ENCODE measurements at regions not wholly inside any gene's neighbourhood (a gene's known extent, or its start where the extent isn't known, plus 50 kb on each side); places are given as distances from the start of the nearest gene placed in this dataset.
A peak's percentile ranks its signal among the peaks of the same experiment; 100 is the strongest.
"Not testable (repeated sequence)": the region's sequence is repeated elsewhere in the genome, so short reads cannot be mapped to it uniquely, and the experiment has no call there.

DNA sequence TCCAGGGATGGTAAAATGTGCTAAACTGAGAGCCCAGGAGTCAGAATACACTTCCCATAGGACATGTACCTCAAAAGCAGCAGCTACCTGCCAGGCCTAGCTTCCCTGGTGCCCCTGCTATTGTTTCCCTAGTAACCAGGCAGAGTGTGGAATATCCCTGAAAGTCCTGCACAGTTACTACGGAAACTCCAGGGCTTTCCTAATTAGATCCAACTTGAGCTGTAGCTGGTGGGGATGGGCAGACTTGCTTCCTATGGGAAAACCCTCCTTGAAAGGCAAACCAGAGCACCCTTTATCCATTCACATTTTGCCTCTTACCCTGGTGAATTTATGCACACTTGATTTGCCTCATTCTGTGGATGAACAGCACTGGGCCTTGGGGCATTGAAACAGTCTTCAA is 559.9 kb upstream of the PBX1 start:
- TF ChIP-seq, protein P1, sequence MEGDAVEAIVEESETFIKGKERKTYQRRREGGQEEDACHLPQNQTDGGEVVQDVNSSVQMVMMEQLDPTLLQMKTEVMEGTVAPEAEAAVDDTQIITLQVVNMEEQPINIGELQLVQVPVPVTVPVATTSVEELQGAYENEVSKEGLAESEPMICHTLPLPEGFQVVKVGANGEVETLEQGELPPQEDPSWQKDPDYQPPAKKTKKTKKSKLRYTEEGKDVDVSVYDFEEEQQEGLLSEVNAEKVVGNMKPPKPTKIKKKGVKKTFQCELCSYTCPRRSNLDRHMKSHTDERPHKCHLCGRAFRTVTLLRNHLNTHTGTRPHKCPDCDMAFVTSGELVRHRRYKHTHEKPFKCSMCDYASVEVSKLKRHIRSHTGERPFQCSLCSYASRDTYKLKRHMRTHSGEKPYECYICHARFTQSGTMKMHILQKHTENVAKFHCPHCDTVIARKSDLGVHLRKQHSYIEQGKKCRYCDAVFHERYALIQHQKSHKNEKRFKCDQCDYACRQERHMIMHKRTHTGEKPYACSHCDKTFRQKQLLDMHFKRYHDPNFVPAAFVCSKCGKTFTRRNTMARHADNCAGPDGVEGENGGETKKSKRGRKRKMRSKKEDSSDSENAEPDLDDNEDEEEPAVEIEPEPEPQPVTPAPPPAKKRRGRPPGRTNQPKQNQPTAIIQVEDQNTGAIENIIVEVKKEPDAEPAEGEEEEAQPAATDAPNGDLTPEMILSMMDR (IDR thresholded peaks at IDR 0.05; ENCODE audit: borderline replicate concordance, extremely low read depth, insufficient read depth), result no peak
- FAIRE-seq, result no peak
- no peaks in the 10 kb centered on the region for H3K4me1 ChIP-seq (ENCODE audit: control insufficient read depth in 2 of 3, insufficient read depth in 2 of 3, low read depth in 1 of 3, low read length in 3 of 3)
- H3K27ac ChIP-seq (ENCODE audit: low read depth in 2 of 2, low read length in 2 of 2), result no peak overlapping the region
- H3K27me3 ChIP-seq (ENCODE audit: control insufficient read depth, insufficient read depth, low read length), result no peaks in the 10 kb centered on the region
- no peak overlapping the region for H3K9ac ChIP-seq (ENCODE audit: low read length in 3 of 3)
- H3K4me3 ChIP-seq (ENCODE audit: low read length in 3 of 3), result no peak overlapping the region
- intact Hi-C loops (cut with DNase I), result no loop called here
- H3K9me3 ChIP-seq (ENCODE audit: control insufficient read depth in 2 of 3, insufficient read depth in 1 of 3, low read length in 3 of 3), result no peaks in the 10 kb centered on the region
- peak in 1 of 5 donors; percentile 5 for DNase-seq
- H3K36me3 ChIP-seq (ENCODE audit: control insufficient read depth in 2 of 3, insufficient read depth in 3 of 3, low read length in 3 of 3), result no peaks in the 10 kb centered on the region

- H3K9me3 ChIP-seq (ENCODE audit: control insufficient read depth in 2 of 3, insufficient read depth in 1 of 3, low read length in 3 of 3); intact Hi-C loops (cut with DNase I); H3K27ac ChIP-seq (ENCODE audit: low read depth in 2 of 2, low read length in 2 of 2); H3K4me1 ChIP-seq (ENCODE audit: control insufficient read depth in 2 of 3, insufficient read depth in 2 of 3, low read depth in 1 of 3, low read length in 3 of 3); H3K9ac ChIP-seq (ENCODE audit: low read length in 3 of 3); H3K27me3 ChIP-seq (ENCODE audit: control insufficient read depth, insufficient read depth, low read length); H3K36me3 ChIP-seq (ENCODE audit: control insufficient read depth in 2 of 3, insufficient read depth in 3 of 3, low read length in 3 of 3); H3K4me3 ChIP-seq (ENCODE audit: low read length in 3 of 3); DNase-seq: not testable (repeated sequence)
- peak; percentile 38 for FAIRE-seq
Measured at GRCh38 chr1:164006186-164006585, 552.8 kb upstream of the PBX1 start.

GRCh38 chr1:164006621-164007020 is 552.4 kb upstream of the PBX1 start:
- no peak for FAIRE-seq
- intact Hi-C loops (cut with DNase I), result no loop called here
- H3K27me3 ChIP-seq (ENCODE audit: control insufficient read depth, insufficient read depth, low read length), result no peaks in the 10 kb centered on the region
- TF ChIP-seq, protein P1 (IDR thresholded peaks at IDR 0.05; ENCODE audit: borderline replicate concordance, extremely low read depth, insufficient read depth), result no peak
- H3K9me3 ChIP-seq (ENCODE audit: control insufficient read depth in 2 of 3, insufficient read depth in 1 of 3, low read length in 3 of 3), result no peaks in the 10 kb centered on the region
- H3K9ac ChIP-seq (ENCODE audit: low read length in 3 of 3), result no peak overlapping the region
- H3K4me1 ChIP-seq (ENCODE audit: control insufficient read depth in 2 of 3, insufficient read depth in 2 of 3, low read depth in 1 of 3, low read length in 3 of 3), result no peaks in the 10 kb centered on the region
- H3K4me3 ChIP-seq (ENCODE audit: low read length in 3 of 3), result no peak overlapping the region
- H3K27ac ChIP-seq (ENCODE audit: low read depth in 2 of 2, low read length in 2 of 2), result no peak overlapping the region
- no peaks in the 10 kb centered on the region for H3K36me3 ChIP-seq (ENCODE audit: control insufficient read depth in 2 of 3, insufficient read depth in 3 of 3, low read length in 3 of 3)
- DNase-seq, result no peak

- Histone ChIP-seq H3K36me3 (ENCODE audit: control insufficient read depth in 2 of 3, insufficient read depth in 3 of 3, low read length in 3 of 3) (no peaks in the 10 kb centered on the region), H3K9me3 (ENCODE audit: control insufficient read depth in 2 of 3, insufficient read depth in 1 of 3, low read length in 3 of 3) (no peaks in the 10 kb centered on the region), H3K27me3 (ENCODE audit: control insufficient read depth, insufficient read depth, low read length) (no peaks in the 10 kb centered on the region), H3K9ac (ENCODE audit: low read length in 3 of 3) (no peak overlapping the region), H3K4me3 (ENCODE audit: low read length in 3 of 3) (no peak overlapping the region), H3K4me1 (ENCODE audit: control insufficient read depth in 2 of 3, insufficient read depth in 2 of 3, low read depth in 1 of 3, low read length in 3 of 3) (no peaks in the 10 kb centered on the region), H3K27ac (ENCODE audit: low read depth in 2 of 2, low read length in 2 of 2) (no peak overlapping the region)
- DNase-seq, result peak in 1 of 5 donors; percentile 27
- no peak for FAIRE-seq
- TF ChIP-seq, protein P1 (IDR thresholded peaks at IDR 0.05; ENCODE audit: borderline replicate concordance, extremely low read depth, insufficient read depth), result no peak
- intact Hi-C loops (cut with DNase I), result no loop called here
Measured at GRCh38 chr1:164017239-164017638, 541.7 kb upstream of the PBX1 start.

All from kidney (tissue), 13 donors.